ENCODE measurements at regions not wholly inside any gene's neighbourhood (a gene's known extent, or its start where the extent isn't known, plus 50 kb on each side); places are given as distances from the start of the nearest gene placed in this dataset.
A peak's percentile ranks its signal among the peaks of the same experiment; 100 is the strongest.

- Histone ChIP-seq H3K27ac (ENCODE audit: insufficient read length, low read depth, low read length) (no peak overlapping the region), H3K79me1 (ENCODE audit: insufficient read depth, low read depth, low read length, poor library complexity, severe bottlenecking) (no peaks in the 10 kb centered on the region), H3K4me2 (ENCODE audit: insufficient read depth, insufficient read length, low read length) (no peak overlapping the region)
Measured at GRCh38 chr1:91611483-91611917, 110.8 kb downstream of the CDC7 start.

More at GRCh38 chr1:91611483-91611917, 110.8 kb downstream of the CDC7 start:
- no peak overlapping the region for H3K4ac ChIP-seq (ENCODE audit: low read depth, low read length)
- TF ChIP-seq CTCF (conservative IDR thresholded peaks at IDR 0.05) = no peak
- H2AFZ ChIP-seq (ENCODE audit: low read length) = no peak overlapping the region
- no peak overlapping the region for H2BK12ac ChIP-seq (ENCODE audit: insufficient read length, low read depth, low read length)
- H4K8ac ChIP-seq (replicated peaks; ENCODE audit: insufficient read length, low read depth, low read length) = no peak overlapping the region
- no peak overlapping the region for H3K9ac ChIP-seq (ENCODE audit: extremely low read depth, insufficient read length, low read length)
- peaks cover 20 to 33% of the 10 kb centered on the region in 2 experiments for H3K4me1 Mint-ChIP-seq
- no peaks in the 10 kb centered on the region for H3K23me2 ChIP-seq (ENCODE audit: insufficient read length, low read depth, low read length, poor library complexity, severe bottlenecking)
- H3K9me3 ChIP-seq (ENCODE audit: control insufficient read depth, low read depth, low read length) = no peaks in the 10 kb centered on the region
- H3K27me3 ChIP-seq (ENCODE audit: insufficient read depth, low read length) = no peaks in the 10 kb centered on the region
- peak overlapping the region in 1 of 3 experiments; percentile 62; a peak in 2 of 7 replicates for H3K27ac Mint-ChIP-seq
- H4K20me1 ChIP-seq (ENCODE audit: control insufficient read depth, insufficient read depth, insufficient read length) = no peaks in the 10 kb centered on the region
- H3K27me3 Mint-ChIP-seq (ENCODE audit: low read depth) = no peaks in the 10 kb centered on the region
- no peak overlapping the region for H3K56ac ChIP-seq (ENCODE audit: insufficient read length, low read depth, low read length)
- no peak overlapping the region for H2BK120ac ChIP-seq (ENCODE audit: low read depth, low read length, poor library complexity, severe bottlenecking)
- H3K4me3 Mint-ChIP-seq = no peak overlapping the region; a peak in 1 of 5 replicates
- H3T11ph ChIP-seq (ENCODE audit: low read length) = no peak overlapping the region
- H3K18ac ChIP-seq (ENCODE audit: insufficient read length, low read depth, low read length) = no peak overlapping the region
- no peak overlapping the region for H2BK5ac ChIP-seq (ENCODE audit: insufficient read length, low read length)
- peaks cover 0 to 1% (median 0%) of the 10 kb centered on the region in 3 experiments; a peak in 1 of 7 replicates for H3K36me3 Mint-ChIP-seq (ENCODE audit: insufficient read depth in 1 of 3, low read depth in 3 of 3)
- no peak overlapping the region for H3K14ac ChIP-seq (ENCODE audit: insufficient read depth, low read length)
- no peak overlapping the region for H2AK5ac ChIP-seq (ENCODE audit: insufficient read length, low read length)
- no peak overlapping the region for H4K91ac ChIP-seq (ENCODE audit: insufficient read length, low read depth, low read length)
- H3K79me2 ChIP-seq (ENCODE audit: insufficient read depth, low read length) = no peaks in the 10 kb centered on the region
- WGBS (ENCODE audit: extremely low coverage, insufficient read length, low lambda C conversion rate) = no CpG with 5 or more reads among the region's 12 CpGs
- H3K4me1 ChIP-seq (ENCODE audit: insufficient read depth, low read length) = no peaks in the 10 kb centered on the region; the same call in 1 of the 2 replicates
- peak; percentile 45 for DNase-seq
- no peak overlapping the region for H4K5ac ChIP-seq (ENCODE audit: insufficient read length, low read depth, low read length)
- no peaks in the 10 kb centered on the region; a peak in 1 of 5 replicates for H3K9me3 Mint-ChIP-seq
- H2BK15ac ChIP-seq (ENCODE audit: low read depth, low read length) = no peak overlapping the region
- H3K23ac ChIP-seq (ENCODE audit: insufficient read length, low read depth, low read length) = no peak overlapping the region
- no peak overlapping the region for H2BK20ac ChIP-seq (ENCODE audit: low read depth, low read length, poor library complexity, severe bottlenecking)

All from H9 (cell line).